ENCODE measurements at regions not wholly inside any gene's neighbourhood (a gene's known extent, or its start where the extent isn't known, plus 50 kb on each side); places are given as distances from the start of the nearest gene placed in this dataset.

DNA sequence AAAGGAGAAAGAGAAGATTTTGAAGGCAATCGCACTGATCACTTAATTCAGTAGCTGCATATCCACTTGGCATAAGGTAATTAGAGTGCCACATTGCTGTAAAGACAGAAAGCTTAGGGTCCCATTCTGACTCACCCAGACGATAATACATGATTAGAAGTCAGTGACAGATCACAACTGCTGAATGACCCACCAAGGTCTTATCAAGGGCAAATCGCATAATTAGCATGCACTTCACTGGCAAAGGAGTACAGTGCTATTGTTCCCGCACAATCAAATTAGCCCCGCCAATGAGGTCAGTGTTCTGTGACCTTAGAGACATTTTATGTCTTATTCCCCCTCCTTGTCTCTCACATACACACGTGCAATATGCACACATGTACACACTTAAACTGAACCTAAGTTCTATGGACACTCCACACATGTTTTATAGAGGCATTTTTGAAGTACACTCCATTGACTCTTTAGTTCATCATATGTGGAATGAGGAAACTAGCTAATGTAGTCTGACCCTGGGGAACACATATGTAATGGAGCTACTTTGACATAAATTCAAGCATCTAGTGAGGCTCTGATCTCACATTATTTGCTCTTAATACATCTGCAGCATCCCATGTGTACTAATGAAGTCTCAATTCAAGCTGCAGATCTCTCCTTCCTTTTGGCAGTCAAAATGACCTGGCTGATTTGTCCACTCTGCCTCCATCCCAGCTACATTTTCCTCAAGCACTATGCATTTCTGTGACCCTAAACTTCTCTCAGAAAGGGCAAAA is 673.8 kb upstream of the FANCL start:
- ATAC-seq (no peak), DNase-seq (ENCODE audit: low spot score) (no peak)

GRCh38 chr2:58913082-58913726 is 672.1 kb upstream of the FANCL start:
- ATAC-seq = no peak
- no peak for DNase-seq (ENCODE audit: low spot score)

GRCh38 chr2:58911877-58912276 is 670.8 kb upstream of the FANCL start:
- ATAC-seq = no peak

GRCh38 chr2:58908501-58909154 is 667.5 kb upstream of the FANCL start:
- peak; percentile 53 for ATAC-seq
- DNase-seq (ENCODE audit: low spot score) = no peak

More at GRCh38 chr2:58911877-58912276, 670.8 kb upstream of the FANCL start:
- no peak for DNase-seq (ENCODE audit: low spot score)

- DNase-seq (ENCODE audit: low spot score) (no peak), ATAC-seq (no peak)
Observed at GRCh38 chr2:58907644-58908043, 666.5 kb upstream of the FANCL start.

- no peak for ATAC-seq
- no peak for DNase-seq (ENCODE audit: low spot score)
Observed at GRCh38 chr2:58906081-58906645, 665.0 kb upstream of the FANCL start.

- DNase-seq (ENCODE audit: low spot score) (no peak), ATAC-seq (no peak)
Observed at GRCh38 chr2:58904095-58904494, 663.0 kb upstream of the FANCL start.

DNA sequence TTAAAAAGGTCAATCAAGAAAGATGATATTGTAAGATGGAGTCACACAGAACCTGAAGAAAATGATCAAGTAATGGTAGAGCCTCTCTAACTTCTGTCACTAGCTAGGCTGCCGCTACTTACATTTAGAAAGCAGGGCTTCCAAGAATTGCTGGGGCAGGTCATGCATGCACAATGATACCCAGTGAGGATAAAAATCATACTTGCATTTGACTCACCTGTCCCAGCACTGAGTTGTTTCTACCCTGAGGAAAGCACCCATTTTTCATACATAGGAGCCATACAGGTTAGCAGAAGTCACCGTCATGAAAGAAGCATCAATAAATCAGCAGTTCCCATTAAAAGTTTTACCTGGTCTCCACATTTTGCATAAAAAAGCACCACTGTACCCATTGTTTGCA is 662.3 kb upstream of the FANCL start:
- no peak for ATAC-seq
- no peak for DNase-seq (ENCODE audit: low spot score)

DNA sequence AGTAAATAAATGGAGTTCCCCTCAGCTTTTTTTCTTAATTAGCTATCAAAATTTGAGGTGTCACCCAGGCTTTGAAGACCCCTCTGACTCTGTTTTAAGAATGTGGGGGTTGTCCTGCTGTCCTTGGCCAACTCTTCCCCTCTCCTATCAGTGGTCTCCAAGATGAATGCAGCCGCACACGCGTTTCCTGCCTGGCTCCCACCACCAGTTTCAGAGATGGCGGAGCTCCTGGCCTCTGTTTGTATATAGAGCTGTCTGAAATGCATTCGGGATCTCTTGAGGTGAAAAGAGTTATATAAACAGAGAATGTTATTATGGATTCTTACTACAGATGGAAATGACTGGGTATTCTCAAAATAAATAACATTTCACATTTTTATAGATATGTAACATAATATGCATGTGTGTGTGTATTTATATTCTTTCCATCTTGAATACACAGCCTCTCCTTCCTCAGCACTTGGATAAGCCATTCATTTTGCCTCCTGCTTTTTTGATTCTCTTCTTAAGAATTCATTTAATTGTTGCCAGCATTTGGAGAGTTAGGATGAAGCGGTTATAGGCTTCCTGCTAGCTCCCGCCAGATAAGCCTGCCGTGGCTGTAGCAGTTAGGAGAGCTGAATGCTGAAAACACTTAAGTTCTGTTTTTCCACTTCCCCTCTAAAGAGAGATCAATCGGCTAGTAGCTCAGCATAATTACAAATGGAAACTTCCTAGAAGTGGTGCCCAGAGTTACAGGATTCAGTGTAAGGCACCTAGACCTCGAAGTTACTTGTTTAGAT is 659.3 kb upstream of the FANCL start:
- no peak for ATAC-seq

DNA sequence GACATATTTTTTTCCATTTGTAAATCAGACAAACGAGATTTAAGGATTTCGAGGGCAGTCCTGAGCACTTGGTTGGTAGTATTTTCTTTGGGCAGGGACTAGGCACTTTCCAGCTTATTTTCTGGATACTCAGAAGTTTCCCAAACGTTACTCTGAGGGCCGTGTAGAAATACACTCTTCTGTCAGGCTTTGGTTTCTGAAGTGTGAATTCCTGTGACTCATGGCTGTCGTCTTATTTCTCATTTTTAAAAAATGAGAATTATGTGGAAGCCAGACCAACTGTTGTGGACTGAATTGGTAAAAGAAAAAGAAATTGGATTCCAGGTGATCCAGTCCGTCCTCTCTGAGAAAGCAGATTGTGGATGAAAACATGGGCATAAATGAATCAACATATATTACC is 658.6 kb upstream of the FANCL start:
- ATAC-seq (no peak), DNase-seq (ENCODE audit: low spot score) (no peak)

More for the DNA sequence above, 659.3 kb upstream of the FANCL start:
- no peak for DNase-seq (ENCODE audit: low spot score)

DNA sequence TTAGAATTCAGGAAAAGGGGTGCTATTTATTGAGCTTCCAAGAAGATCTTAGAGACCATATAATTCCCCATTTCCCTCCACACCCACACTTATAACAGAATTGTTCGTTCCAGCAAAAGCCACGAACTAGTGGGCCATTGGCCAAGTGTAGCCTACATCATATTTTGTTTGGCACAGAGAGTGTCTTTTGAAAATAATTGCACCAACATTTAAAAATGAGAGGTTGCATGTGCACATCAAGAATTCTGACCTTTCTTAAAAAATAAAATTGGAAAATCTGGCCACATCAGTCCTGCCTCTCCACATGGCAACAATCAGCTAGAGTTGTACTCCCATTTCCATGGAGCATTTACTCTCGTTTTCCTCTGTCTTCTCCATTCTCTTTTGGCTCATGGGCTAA is 655.5 kb upstream of the FANCL start:
- ATAC-seq (no peak), DNase-seq (ENCODE audit: low spot score) (no peak)

DNA sequence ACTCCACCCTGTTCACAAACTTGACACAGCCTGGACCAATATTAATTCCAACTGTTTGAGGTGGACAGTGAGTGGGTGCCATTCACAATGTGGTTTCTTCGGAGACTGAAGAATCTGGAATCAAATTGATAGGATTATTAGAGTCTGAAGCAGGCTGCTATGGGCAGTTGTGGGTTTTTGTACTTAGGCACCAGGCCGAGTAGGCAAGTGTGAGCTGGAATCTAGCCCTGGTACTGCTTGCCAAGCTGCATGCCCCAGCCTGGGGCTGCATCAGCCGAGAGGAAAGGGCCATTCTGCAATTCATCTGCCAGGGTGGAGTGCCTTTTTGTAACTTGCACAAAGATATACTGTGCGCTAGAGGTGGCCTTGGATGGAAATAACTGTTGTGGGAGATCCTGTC is 654.7 kb upstream of the FANCL start:
- ATAC-seq = peak; percentile 82
- DNase-seq (ENCODE audit: low spot score) = peak; percentile 46

DNA sequence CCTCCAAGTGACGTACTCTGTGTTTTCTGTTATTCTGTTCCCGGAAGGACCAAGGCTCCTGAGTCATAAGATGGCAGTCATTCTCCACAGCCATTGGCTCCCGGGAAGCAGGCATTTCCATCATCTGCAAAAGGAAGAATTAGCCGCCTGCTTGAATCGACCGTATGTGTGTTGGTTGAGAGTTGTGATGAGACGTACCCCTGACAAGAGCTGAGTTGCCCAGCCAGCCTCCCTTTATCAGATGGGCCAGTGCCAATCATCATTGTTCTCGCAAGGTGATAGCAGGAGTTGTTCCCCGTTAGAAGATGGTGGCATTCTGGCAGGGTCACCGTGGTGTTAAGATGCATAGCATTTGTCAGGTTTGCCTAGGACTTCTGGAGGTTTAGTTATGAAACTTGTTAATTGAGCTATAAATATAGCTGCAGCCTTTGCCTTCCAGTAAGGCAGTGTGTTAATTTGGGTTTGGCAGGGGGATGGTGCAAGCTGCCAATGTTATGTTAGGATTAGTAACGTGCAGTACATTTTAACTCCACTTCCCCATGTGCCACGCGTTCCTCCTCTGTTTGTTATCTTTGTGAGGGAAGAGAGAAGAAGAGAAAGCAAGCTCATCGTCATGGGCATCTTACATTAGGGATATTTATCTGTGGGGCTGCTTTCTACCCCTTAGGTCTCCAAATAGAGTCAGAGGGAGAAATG is 652.7 kb upstream of the FANCL start:
- no peak for ATAC-seq
- no peak for DNase-seq (ENCODE audit: low spot score)

DNA sequence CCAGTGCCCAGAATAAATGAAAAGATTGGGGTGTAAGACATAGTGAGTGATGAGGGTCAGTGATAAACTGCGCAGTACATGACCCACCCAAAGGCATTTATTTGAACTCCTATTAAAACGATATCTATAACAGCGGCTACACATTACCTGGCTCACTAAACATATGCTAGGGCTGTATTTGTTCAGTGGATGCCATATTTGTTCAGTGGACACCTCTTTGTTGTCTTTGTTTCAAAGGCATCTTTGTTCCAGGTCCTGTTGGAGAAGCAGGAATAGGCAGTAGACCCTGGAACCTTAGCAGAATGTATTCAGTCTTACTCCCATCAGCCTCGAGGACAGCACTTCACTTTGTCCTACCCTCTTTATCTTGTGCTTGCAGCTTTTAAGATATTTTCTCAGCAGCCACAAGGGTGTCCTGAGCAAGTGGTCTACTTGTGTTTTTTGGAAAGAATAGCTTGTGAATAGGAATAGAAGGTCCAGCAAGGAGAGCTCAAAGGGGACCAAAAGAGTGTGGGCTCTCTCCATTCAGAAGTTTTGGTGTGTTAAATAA is 650.8 kb upstream of the FANCL start:
- ATAC-seq (no peak), DNase-seq (ENCODE audit: low spot score) (no peak)

DNA sequence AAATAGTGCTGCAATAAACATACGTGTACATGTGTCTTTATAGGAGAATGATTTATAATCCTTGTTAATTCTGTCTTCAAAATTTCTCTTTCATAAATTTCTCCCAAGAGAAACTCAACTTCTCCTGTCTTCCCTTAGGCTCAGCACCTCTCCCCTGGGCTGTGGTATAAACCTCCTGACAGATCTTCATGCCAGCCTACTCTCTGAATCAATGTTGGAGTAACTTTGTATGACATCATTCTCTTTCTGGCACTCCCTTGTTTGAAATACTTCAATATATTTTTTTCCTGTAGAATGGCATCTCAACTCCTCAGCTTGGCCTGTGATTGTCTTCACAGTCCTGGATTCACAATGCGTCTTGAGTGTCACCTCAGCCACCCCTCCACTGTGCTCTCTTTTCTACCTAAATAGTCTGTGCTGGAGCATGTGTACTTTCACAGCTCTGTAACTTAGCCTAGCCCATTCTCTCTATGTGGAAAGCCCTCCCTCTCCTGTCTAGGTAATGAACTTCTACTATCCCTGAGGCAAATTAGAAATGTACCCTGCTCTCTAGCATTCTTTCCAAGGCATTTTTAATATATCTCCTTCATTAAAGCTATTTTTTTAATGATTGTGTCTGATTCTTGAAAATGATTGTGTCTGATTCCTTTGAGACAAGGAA is 649.9 kb upstream of the FANCL start:
- DNase-seq (ENCODE audit: low spot score) = no peak
- ATAC-seq = no peak

DNA sequence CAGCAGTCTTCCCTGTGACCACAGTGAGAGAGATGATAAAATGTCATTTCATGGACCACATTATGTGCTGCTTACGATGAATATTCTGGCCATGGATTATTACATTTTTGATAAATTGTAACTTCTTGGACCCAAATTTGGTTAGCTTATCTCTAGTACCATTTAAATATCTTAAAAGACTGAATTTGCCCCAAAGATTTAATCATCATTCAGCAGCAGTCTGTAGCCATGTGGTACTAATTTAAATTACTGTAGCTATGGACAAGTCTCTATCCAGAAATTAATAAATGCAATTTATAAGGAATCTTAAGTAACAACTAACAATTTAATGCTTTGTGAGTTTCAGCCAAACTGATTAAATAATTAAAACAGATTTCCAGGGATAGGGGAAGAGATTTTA is 644.9 kb upstream of the FANCL start:
- ATAC-seq = no peak

GRCh38 chr2:58879834-58880233 is 638.7 kb upstream of the FANCL start:
- ATAC-seq (no peak), DNase-seq (ENCODE audit: low spot score) (no peak)

More for the DNA sequence above, 644.9 kb upstream of the FANCL start:
- DNase-seq (ENCODE audit: low spot score) = no peak

GRCh38 chr2:58878778-58879177 is 637.7 kb upstream of the FANCL start:
- ATAC-seq (no peak), DNase-seq (ENCODE audit: low spot score) (no peak)

DNA sequence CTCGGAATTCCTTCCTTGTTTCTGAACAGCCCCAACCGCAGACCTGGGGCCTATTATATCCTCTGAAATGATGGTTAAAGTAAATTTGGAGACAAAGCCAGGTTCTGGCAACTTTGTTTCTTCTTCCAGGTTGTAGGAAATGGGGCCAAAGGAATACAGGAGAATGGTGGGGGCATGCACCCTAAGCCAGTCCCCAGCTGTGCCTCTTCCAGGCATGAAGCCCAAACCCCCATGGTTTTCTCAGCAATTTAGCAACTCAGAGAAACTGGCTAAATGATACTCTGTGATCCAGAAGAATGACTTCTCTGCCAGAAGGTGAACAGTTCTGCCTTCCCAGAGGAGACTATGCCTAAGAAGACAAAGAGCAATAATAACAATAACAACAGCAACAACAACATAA is 635.0 kb upstream of the FANCL start:
- ATAC-seq (no peak), DNase-seq (ENCODE audit: low spot score) (no peak)

DNA sequence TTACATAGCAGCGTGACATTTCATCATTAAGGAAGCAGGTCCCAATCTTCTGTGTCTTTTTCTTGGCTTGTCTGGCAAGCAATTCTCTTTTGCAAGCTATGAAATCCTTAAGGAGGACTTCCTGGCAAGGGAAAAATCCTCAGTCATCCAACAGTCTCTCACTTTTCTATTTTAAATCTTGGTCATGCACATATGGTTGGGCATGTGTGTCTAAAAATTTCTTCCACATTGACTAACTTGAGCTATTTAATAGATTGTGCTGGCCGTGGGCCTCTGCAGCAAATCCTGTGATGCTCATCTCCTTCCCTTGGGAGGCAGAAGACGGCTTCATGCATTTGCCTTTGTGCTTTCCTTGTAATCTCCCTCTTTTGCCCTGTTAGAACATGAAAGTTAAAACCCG is 634.3 kb upstream of the FANCL start:
- DNase-seq (ENCODE audit: low spot score) (no peak), ATAC-seq (no peak)

Measured in left lobe of liver (tissue), 2 donors.